SIG-M5 treated with dmso at 0.1 percent for 504 hours (cell line): ENCODE measurements at regions not wholly inside any gene's neighbourhood (a gene's known extent, or its start where the extent isn't known, plus 50 kb on each side); places are given as distances from the start of the nearest gene placed in this dataset.
"Not testable (repeated sequence)": the region's sequence is repeated elsewhere in the genome, so short reads cannot be mapped to it uniquely, and the experiment has no call there.

Experiments
- DNase-seq: peaks from one replicate; lab custom pipeline; 2025; ENCODE audit not compliant: unreplicated experiment; lab: John Stamatoyannopoulos, UW

DNA sequence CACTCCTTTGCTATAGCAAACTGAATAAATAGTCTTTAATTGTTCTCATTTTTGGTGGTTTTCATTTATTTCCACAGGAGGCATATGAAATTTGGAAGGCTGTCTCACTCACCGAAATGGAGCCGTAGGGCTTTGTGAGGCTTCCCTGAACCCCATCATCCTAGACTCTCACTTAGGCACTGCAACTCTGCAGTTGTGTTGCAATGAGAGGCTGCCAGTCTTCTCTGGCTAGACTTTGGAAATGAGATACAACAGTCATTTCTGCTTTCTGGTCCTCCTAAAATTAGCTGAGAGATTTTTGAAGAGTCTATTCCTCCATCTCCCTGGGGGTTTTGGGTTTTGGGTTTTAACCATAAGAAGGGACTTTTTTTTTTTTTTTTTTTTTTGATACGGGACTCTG lies 146.5 kb downstream of the SH3BGRL start:
- no peak for DNase-seq

DNA sequence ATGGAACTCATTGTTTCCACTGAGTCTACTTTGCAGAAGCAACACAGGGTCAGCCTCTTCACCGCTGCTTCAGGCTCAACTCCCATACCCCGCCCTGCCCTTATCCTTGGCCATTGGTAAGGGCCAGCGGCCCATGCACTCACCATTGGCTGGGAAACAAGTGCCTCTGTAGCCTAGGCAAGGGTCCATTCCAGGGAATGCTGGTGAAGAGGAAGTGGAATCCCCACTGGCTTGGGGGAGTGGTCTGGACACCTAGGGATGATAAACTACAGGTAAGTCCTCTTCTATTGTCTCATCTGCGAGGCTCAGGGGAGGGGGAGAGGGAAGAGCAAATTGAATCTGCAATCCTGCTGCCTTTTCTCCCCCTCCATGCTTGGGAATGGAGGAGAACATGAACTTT lies 153.1 kb downstream of the SH3BGRL start:
- no peak for DNase-seq

DNA sequence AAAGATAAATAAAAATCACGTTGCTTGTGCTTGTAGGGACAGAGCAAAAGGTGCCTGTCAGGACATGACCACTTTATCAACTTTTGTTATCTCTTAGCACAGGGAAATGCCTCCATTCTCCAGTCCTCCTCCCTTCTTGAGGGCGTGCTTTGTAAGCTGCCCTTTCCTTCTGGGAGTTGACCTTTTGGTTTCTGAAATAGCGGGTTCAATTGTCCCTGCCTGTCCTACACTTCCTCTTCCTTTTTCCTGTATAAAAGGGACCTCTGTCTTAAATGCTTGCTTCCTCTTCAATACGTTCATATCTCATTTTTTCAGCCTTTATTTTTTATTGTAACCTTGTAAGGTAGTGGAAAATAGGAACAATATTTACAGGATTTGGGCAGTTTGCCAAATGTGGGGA lies 153.5 kb downstream of the SH3BGRL start:
- DNase-seq = no peak

DNA sequence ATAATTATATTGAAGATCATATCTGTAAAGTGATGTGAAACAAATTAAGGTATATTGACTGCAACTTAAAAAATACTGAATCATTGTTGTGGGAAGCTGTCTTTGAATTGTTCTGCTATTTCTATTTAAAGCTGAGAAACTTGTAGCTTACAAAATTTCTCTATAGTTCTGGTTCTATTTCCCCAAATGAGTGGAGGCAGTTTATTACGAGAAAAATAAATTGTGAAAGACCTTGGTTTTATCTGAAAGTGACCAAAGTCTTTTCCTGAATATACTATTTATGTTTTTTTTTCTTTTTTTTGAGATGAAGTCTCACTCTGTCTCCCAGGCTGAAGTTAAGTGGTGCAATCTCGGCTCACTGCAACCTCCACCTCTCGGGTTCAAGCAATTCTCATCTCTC lies 165.4 kb downstream of the SH3BGRL start:
- DNase-seq = peak; percentile 71

DNA sequence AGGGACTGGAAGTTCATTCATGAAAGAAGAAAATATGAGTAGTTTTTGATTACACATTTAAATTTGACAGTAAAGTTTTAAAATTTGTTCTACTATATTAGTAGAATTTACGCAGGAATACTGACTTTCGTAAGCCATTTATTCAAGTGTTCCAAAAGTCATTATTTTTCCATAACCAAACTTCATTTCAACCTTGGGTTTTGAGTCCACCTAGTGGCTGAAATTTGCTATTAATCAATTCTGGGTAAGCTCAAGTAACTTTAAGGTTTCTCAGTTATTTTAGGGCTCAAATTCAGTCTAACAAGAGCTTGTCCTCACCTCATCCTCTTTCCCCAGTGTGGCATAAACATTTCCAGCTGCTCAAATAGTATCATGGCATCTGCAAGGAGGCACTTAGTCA lies 175.4 kb downstream of the SH3BGRL start:
- no peak for DNase-seq

DNA sequence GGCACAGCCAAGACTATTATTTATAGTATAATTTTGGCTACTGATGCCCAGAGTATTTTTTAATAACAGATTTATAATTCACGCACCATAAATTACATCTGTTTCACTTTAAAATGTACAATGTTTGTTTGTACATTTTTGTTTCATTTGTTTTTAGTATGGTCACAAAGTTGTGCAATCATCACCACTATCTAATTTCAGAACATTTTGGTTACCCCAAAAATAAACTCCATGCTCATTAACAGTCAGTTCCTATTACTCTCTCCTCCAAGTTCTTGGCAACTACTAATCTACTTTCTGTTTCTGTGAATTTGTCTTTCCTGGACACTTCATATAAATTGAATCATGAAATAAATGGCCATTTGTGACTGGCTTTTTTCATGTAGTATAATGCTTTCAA lies 176.7 kb downstream of the SH3BGRL start:
- DNase-seq = no peak

DNA sequence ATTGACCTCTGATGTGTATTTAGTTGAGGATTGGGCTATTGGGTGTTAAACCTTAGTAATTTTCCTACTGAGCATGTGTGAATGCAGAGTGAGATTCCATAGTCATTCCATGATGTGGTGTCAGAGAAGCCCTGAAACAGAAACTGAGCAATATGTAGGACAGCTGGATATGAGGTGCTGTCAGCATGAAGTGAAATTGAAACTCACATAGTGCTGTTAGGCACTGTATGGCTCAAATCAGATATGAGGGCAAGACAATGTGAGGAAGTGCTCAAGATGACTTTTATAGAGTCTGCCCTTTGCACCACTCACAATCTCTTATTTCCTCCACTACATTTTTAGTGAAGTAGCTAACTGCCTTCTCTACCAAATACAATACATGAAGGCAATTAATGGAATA lies 188.3 kb downstream of the SH3BGRL start:
- no peak for DNase-seq

DNA sequence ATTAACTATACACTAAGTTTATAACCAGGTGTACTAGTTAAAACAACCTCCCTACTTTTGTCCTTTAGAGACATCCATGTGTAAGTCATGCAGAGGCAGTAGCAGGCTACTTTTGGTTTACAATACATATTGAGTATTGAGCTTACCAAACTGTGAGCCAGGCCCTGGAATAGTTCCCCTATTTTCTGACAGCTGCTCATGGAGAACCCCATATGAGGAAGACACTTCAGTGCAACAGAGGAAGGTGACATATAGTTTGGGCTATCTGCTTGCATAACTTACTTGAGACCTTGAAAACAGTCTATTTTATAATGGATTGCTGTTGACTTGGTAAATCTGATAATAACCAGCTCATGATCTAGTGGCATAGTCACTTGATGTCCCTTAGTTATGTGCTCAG lies 190.5 kb downstream of the SH3BGRL start:
- DNase-seq = no peak

DNA sequence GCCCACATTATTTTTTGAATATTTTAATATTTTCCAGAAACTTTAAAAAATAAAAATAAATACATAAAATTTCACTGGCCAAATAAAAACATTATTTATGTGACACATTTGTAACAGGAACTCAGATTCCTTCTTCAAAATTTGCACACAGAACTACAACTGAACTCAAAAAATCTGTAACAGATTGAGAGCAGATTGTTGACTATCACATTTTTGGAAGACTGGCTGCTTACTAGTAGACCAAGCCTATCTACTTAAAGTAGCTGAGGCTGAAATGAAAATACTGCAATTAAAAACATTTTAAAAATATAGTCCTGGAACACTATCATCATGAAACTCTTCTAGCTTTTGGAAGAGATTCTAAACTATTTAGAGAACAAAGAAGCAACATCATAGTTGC lies 203.9 kb downstream of the SH3BGRL start:
- DNase-seq = no peak

DNA sequence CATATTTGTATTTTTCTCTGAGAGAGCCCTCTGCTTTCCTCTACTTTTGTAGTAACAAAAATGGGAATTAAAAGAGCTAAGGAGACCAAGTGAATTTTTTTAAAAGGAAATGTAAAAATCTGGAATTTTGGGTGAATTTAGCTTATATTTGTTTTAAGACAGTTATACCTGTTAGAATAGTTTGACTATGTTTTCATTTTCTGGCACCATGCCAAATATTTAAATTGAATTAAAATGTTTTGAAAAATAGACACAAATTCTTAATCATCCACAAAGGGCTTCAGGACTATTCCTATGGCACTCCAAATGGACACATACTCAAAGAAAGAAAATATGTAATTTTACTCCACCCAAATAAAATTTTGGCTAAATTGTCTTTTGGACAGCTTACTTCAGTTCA lies 209.6 kb downstream of the SH3BGRL start:
- no peak for DNase-seq

DNA sequence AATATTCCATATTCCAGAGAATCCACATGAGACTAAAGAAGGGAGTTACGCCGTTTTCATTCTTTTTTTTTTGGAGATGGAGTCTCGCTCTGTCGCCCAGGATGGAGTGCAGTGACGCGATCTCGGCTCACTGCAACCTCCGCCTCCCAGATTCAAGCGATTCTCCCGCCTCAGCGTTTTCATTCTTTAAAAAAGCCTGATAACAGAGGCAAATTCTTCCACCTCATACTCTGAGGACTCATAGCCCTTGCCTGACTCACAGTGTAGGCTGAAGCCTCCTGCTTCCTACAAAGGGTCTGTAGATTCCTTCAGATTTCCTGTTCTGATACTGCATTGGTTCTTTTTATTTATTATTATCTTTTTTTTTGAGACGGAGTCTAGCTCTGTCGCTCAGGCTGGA lies 210.5 kb downstream of the SH3BGRL start:
- no peak for DNase-seq

DNA sequence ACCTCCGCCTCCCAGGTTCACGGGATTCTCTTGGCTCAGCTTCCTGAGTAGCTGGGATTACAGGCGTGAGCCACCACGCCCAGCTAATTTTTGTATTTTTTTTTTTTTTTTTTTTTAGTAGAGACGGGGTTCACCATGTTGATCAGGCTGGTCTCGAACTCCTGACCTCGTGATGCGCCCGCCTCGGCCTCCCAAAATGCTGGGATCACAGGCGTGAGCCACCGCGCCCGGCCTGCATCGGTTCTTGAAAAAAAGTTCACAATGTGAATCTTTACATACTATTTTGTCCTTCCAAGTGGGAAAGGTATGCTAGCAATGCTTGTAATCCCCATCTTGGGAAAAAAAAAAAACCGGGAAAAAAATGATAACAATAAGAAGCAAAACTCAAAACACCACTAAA lies 211.0 kb downstream of the SH3BGRL start:
- DNase-seq = not testable (repeated sequence)

DNA sequence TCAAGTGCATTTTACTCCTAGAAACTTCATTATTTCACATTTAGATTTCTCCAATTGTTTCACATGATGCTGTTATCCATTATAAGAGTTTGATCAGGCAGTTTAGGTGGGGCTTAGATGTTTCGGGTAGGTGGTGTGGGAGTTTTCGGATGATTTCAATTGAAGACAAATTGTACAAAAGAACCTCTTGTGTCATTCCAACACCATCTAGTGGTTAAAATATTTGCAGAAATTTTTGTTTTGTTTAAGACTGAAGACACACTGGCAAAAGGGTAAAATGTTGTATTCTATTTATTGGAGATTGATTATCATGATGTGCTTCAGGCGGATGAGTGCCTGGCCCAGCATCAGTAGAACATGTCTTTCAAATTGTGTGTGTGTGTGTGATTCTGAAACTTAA lies 212.7 kb downstream of the SH3BGRL start:
- peak; percentile 1 for DNase-seq
